GM23338 (cell line): ENCODE measurements at regions not wholly inside any gene's neighbourhood (a gene's known extent, or its start where the extent isn't known, plus 50 kb on each side); places are given as distances from the start of the nearest gene placed in this dataset.
"Not testable (repeated sequence)": the region's sequence is repeated elsewhere in the genome, so short reads cannot be mapped to it uniquely, and the experiment has no call there.

Source experiments
- ATAC-seq: fragments of 200-7000 bp; cut with Tn5 transposase; 3 replicates; pipeline ENCODE4 v1.9.1; 2020
- DNase-seq: peaks from one replicate; pipeline ENCODE4 v3.0.0-alpha.2; 2015; ENCODE audit warnings: low spot score
- H2AFZ ChIP-seq: fragments of 200-600 bp; sonication (generic); 2 replicates; pipeline ENCODE4 v1.8.0; 2016; ENCODE audit warnings: antibody characterized with exemption, mild to moderate bottlenecking, moderate library complexity
- H3F3A ChIP-seq: fragments of 200-600 bp; sonication (generic); replicated peaks from 2 replicates; pipeline ENCODE4 v1.8.0; 2017; ENCODE audit warnings: antibody characterized with exemption, mixed run types, low read depth
- H3K27ac ChIP-seq: fragments of 200-600 bp; sonication (generic); 2 replicates; pipeline ENCODE4 v1.6.1; 2016; ENCODE audit warnings: low read depth
- H3K27me3 ChIP-seq: fragments of 200-600 bp; sonication (generic); 2 replicates; pipeline ENCODE4 v1.8.0; 2016; ENCODE audit warnings: mild to moderate bottlenecking, mixed run types, moderate library complexity; ENCODE audit not compliant: insufficient read depth
- H3K36me3 ChIP-seq: fragments of 200-600 bp; sonication (generic); 2 replicates; pipeline ENCODE4 v1.8.0; 2016; ENCODE audit warnings: mild to moderate bottlenecking; ENCODE audit not compliant: insufficient read depth
- H3K4me1 ChIP-seq: fragments of 200-600 bp; sonication (generic); 2 replicates; pipeline ENCODE4 v1.8.0; 2016; ENCODE audit warnings: mild to moderate bottlenecking, moderate library complexity; ENCODE audit not compliant: insufficient read depth
- H3K4me2 ChIP-seq: fragments of 200-600 bp; sonication (generic); 2 replicates; pipeline ENCODE4 v1.7.1; 2017; ENCODE audit warnings: mixed run types
- H3K4me3 ChIP-seq: fragments of 200-600 bp; sonication (generic); 2 replicates; pipeline ENCODE4 v1.6.1; 2016; ENCODE audit warnings: mixed run types
- H3K79me2 ChIP-seq: fragments of 200-600 bp; sonication (generic); replicated peaks from 2 replicates; pipeline ENCODE4 v1.8.0; 2017; ENCODE audit warnings: mild to moderate bottlenecking; ENCODE audit not compliant: insufficient read depth
- H3K9me2 ChIP-seq: fragments of 200-600 bp; sonication (generic); 2 replicates; pipeline ENCODE4 v1.8.0; 2017; ENCODE audit not compliant: insufficient read depth
- H4K20me1 ChIP-seq: fragments of 200-600 bp; sonication (generic); replicated peaks from 2 replicates; pipeline ENCODE4 v1.8.0; 2017; ENCODE audit warnings: mild to moderate bottlenecking; ENCODE audit not compliant: insufficient read depth
- H3K27ac Mint-ChIP-seq: 2 replicates; pipeline ENCODE4 v1.8.0; 2020; ENCODE audit warnings: inconsistent platforms, mild to moderate bottlenecking, moderate library complexity, mixed read lengths
- H3K27me3 Mint-ChIP-seq: 3 replicates; pipeline ENCODE4 v1.8.0; 2022; ENCODE audit warnings: low read depth, mild to moderate bottlenecking, moderate library complexity, mixed read lengths, inconsistent platforms; ENCODE audit not compliant: insufficient read depth, poor library complexity
- H3K36me3 Mint-ChIP-seq: 3 replicates; pipeline ENCODE4 v1.8.0; 2021; ENCODE audit warnings: low read depth, mild to moderate bottlenecking, inconsistent platforms, moderate library complexity, mixed read lengths
- H3K4me1 Mint-ChIP-seq: 3 replicates; pipeline ENCODE4 v1.8.0; 2020; ENCODE audit warnings: mild to moderate bottlenecking, inconsistent platforms, mixed read lengths
- H3K4me3 Mint-ChIP-seq: 3 replicates; pipeline ENCODE4 v1.8.0; 2021; ENCODE audit warnings: moderate library complexity, mild to moderate bottlenecking, inconsistent platforms, mixed read lengths
- H3K9me3 Mint-ChIP-seq: 3 replicates; pipeline ENCODE4 v1.8.0; 2020; ENCODE audit warnings: moderate library complexity, mild to moderate bottlenecking, inconsistent platforms, mixed read lengths
- CREB1 ChIP-seq: fragments of 250-450 bp; sonication (Bioruptor Pico); IDR thresholded peaks from 2 replicates; pipeline ENCODE4 v1.5.0; 2020; ENCODE audit warnings: low read depth, mild to moderate bottlenecking, moderate library complexity
- ETS1 ChIP-seq: IDR thresholded peaks from 2 replicates; pipeline ENCODE4 v1.6.1; 2016; ENCODE audit warnings: antibody characterized with exemption
- EZH2 ChIP-seq: fragments of 200-600 bp; sonication (generic); IDR thresholded peaks from one replicate; pipeline ENCODE4 v1.8.0; 2017; ENCODE audit warnings: antibody characterized with exemption, mild to moderate bottlenecking, low read depth; ENCODE audit not compliant: unreplicated experiment
- JUNB ChIP-seq: IDR thresholded peaks from one replicate; pipeline ENCODE4 v1.6.1; 2016; ENCODE audit warnings: antibody characterized with exemption; ENCODE audit not compliant: unreplicated experiment
- POLR2AphosphoS5 ChIP-seq: IDR thresholded peaks from 2 replicates; pipeline ENCODE4 v1.6.1; 2016; ENCODE audit warnings: antibody characterized with exemption, low read depth
- STAT1 ChIP-seq: IDR thresholded peaks from one replicate; pipeline ENCODE4 v1.6.1; 2016; ENCODE audit warnings: antibody characterized with exemption; ENCODE audit not compliant: unreplicated experiment
- ZNF114 ChIP-seq: fragments of 250-450 bp; sonication (Bioruptor Pico); IDR thresholded peaks from 2 replicates; pipeline ENCODE4 v1.5.0; 2020; ENCODE audit warnings: mild to moderate bottlenecking, moderate library complexity
- ZNF331 ChIP-seq: fragments of 250-450 bp; sonication (Bioruptor Pico); IDR thresholded peaks from 2 replicates; pipeline ENCODE4 v1.5.0; 2020; ENCODE audit warnings: low read depth, mild to moderate bottlenecking, moderate library complexity
- ZNF462 ChIP-seq: fragments of 250-450 bp; sonication (Bioruptor Pico); IDR thresholded peaks from 2 replicates; pipeline ENCODE4 v1.5.0; 2020; ENCODE audit warnings: mild to moderate bottlenecking, moderate library complexity
- TF ChIP-seq, protein P1 (sequence below), 2 experiments: fragments of 200-600 bp in 1 of 2; sonication (generic) in 1 of 2; conservative IDR thresholded peaks; 2 replicates each; pipeline versions ENCODE4 v1.5.1 to v1.6.1; 2016 to 2017; ENCODE audit warnings: antibody characterized with exemption in 2 of 2, low read depth in 2 of 2, mild to moderate bottlenecking in 2 of 2, moderate library complexity in 1 of 2

DNA sequence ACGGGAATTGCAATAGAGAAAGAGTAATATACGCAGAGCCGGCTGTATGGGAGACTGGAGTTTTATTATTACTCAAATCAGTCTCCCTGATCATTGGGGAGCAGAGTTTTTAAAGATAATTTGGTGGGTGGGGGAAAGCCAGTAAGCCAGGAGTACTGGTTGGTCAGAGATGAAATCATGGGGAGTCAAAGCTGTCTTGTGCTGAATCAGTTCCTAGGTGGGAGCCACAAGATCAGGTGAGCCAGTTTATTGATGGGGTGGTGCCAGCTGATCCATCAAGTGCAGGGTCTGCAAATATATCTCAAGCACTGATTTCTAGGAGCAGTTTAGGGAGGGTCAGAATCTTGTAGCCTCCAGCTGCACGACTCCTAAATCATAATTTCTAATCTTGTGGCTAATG is 69.2 kb upstream of the SNX9 start:
- H3K4me3 Mint-ChIP-seq, H4K20me1 ChIP-seq, H3K27ac Mint-ChIP-seq, H3K36me3 ChIP-seq, H3K27me3 ChIP-seq, H3K4me2 ChIP-seq, DNase-seq, ATAC-seq, H3K27ac ChIP-seq, H3K4me3 ChIP-seq, H3K79me2 ChIP-seq, H3F3A ChIP-seq, H3K9me2 ChIP-seq, H3K36me3 Mint-ChIP-seq: not testable (repeated sequence)
- H3K9me3 Mint-ChIP-seq, result peaks cover 13% of the 10 kb centered on the region; the same call in 2 of the 3 replicates
- peaks cover 13% of the 10 kb centered on the region for H3K27me3 Mint-ChIP-seq
- peaks cover 44% of the 10 kb centered on the region for H3K4me1 Mint-ChIP-seq
- Histone ChIP-seq H3K4me1 (peaks cover 29% of the 10 kb centered on the region), H2AFZ (0 out of 2 replicates have a peak overlapping the region, but pooled peaks have one; percentile 69)

- ATAC-seq (no peak), DNase-seq (no peak)
- Histone ChIP-seq H3F3A (no peaks in the 10 kb centered on the region), H3K4me2 (no peak overlapping the region), H3K36me3 (peaks cover 6% of the 10 kb centered on the region), H3K4me1 (peaks cover 29% of the 10 kb centered on the region), H2AFZ (no peak overlapping the region), H3K4me3 (no peak overlapping the region), H3K79me2 (no peaks in the 10 kb centered on the region), H3K9me2 (no peaks in the 10 kb centered on the region), H3K27me3 (no peaks in the 10 kb centered on the region), H3K27ac (no peak overlapping the region), H4K20me1 (no peaks in the 10 kb centered on the region)
- Mint-ChIP-seq H3K36me3 (peaks cover 6% of the 10 kb centered on the region), H3K4me1 (peaks cover 44% of the 10 kb centered on the region), H3K9me3 (peaks cover 13% of the 10 kb centered on the region; the same call in 2 of the 3 replicates), H3K27ac (no peak overlapping the region), H3K27me3 (peaks cover 13% of the 10 kb centered on the region), H3K4me3 (no peak overlapping the region)
- no peak for TF ChIP-seq STAT1
- TF ChIP-seq, protein P1, sequence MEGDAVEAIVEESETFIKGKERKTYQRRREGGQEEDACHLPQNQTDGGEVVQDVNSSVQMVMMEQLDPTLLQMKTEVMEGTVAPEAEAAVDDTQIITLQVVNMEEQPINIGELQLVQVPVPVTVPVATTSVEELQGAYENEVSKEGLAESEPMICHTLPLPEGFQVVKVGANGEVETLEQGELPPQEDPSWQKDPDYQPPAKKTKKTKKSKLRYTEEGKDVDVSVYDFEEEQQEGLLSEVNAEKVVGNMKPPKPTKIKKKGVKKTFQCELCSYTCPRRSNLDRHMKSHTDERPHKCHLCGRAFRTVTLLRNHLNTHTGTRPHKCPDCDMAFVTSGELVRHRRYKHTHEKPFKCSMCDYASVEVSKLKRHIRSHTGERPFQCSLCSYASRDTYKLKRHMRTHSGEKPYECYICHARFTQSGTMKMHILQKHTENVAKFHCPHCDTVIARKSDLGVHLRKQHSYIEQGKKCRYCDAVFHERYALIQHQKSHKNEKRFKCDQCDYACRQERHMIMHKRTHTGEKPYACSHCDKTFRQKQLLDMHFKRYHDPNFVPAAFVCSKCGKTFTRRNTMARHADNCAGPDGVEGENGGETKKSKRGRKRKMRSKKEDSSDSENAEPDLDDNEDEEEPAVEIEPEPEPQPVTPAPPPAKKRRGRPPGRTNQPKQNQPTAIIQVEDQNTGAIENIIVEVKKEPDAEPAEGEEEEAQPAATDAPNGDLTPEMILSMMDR (conservative IDR thresholded peaks at IDR 0.05; ENCODE audit: low read depth in 2 of 2), result no peak
- TF ChIP-seq ZNF331 (CRISPR knock-in tag), result no peak
- TF ChIP-seq POLR2AphosphoS5, result no peak
- TF ChIP-seq CREB1 (CRISPR knock-in tag), result no peak
- no peak for TF ChIP-seq ZNF462 (CRISPR knock-in tag)
- no peak for TF ChIP-seq ZNF114 (CRISPR knock-in tag)
- TF ChIP-seq JUNB, result no peak
- no peak for TF ChIP-seq EZH2
- TF ChIP-seq ETS1, result no peak
Observed at GRCh38 chr6:157754351-157754750, 68.7 kb upstream of the SNX9 start.
